NT2/D1 (cell line): ENCODE measurements at regions not wholly inside any gene's neighbourhood (a gene's known extent, or its start where the extent isn't known, plus 50 kb on each side); places are given as distances from the start of the nearest gene placed in this dataset.
"Not testable (repeated sequence)": the region's sequence is repeated elsewhere in the genome, so short reads cannot be mapped to it uniquely, and the experiment has no call there.

Experiments
- DNase-seq: peaks from one replicate; pipeline ENCODE4 v3.0.0-alpha.2; 2011; ENCODE audit warnings: low read depth, low spot score
- H3K27me3 ChIP-seq: 2 replicates; pipeline ENCODE4 v1.6.0; 2011; ENCODE audit warnings: mild to moderate bottlenecking; ENCODE audit not compliant: insufficient read length, insufficient read depth
- H3K36me3 ChIP-seq: 2 replicates; pipeline ENCODE4 v1.6.1; 2011; ENCODE audit warnings: mild to moderate bottlenecking, low read length, mixed read lengths; ENCODE audit not compliant: insufficient read depth, insufficient read length
- H3K4me1 ChIP-seq: 2 replicates; pipeline ENCODE4 v1.5.1; 2011; ENCODE audit not compliant: insufficient read depth, insufficient read length
- H3K4me3 ChIP-seq: 2 replicates; pipeline ENCODE4 v1.5.1; 2011; ENCODE audit warnings: low read depth; ENCODE audit not compliant: insufficient read length
- H3K9ac ChIP-seq: 2 replicates; pipeline ENCODE4 v1.6.0; 2011; ENCODE audit warnings: low read depth; ENCODE audit not compliant: insufficient read length
- H3K9me3 ChIP-seq: 2 replicates; pipeline ENCODE4 v1.5.1; 2011; ENCODE audit warnings: mild to moderate bottlenecking, low read length; ENCODE audit not compliant: insufficient read depth
- SUZ12 ChIP-seq: IDR thresholded peaks from 2 replicates; pipeline ENCODE4 v1.6.1; 2011; ENCODE audit not compliant: insufficient read length, insufficient read depth; ENCODE audit errors: extremely low read depth
- YY1 ChIP-seq: IDR thresholded peaks from 2 replicates; pipeline ENCODE4 v1.6.1; 2011; ENCODE audit not compliant: insufficient read length, insufficient read depth
- ZNF274 ChIP-seq: IDR thresholded peaks from 2 replicates; pipeline ENCODE4 v1.6.1; 2011; ENCODE audit warnings: mild to moderate bottlenecking, low read depth, low read length

DNA sequence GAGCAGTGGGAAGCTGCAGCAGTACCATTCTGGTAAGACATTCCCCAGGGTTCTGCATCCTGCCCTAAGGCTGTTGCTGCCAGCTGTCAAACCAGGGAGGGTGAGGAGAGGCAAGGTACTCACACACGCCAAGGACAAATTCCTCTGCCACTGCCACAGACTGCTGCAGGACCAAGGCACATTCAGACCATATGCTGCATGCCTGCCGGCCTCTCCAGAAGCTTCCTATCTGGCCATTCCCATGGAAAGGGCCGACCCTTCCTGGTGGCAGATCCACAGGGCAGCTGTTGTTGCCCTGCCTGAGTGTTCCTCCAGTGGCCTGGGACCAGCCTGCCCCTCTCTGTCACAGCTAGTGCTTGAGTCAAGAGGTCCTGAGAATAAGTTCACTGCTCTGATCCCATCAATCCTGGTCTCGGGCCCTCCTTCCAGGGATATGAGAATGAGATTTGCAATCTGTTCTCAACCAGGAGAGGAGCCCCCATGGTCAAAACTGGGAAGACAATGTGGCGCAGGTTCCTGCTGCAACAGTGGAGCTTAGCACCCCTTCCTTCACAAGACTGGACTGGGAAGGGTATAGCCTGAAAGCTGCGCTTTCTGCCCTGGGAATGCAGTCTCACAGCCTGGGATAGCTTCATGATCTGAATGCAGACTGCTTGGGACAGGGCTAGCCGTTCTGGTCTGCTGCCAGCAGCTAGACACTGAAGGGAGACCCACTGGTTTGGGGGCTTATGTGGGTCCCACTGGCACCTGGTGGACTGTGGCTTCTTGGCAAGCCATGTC, 342.5 kb upstream of the NDST3 start:
- Histone ChIP-seq H3K9me3 (no peaks in the 10 kb centered on the region), H3K9ac (no peak overlapping the region), H3K27me3 (no peaks in the 10 kb centered on the region), H3K4me3 (no peak overlapping the region), H3K4me1 (no peaks in the 10 kb centered on the region), H3K36me3 (no peaks in the 10 kb centered on the region)
- no peak for DNase-seq
- TF ChIP-seq YY1 (no peak), SUZ12 (no peak), ZNF274 (no peak)

DNA sequence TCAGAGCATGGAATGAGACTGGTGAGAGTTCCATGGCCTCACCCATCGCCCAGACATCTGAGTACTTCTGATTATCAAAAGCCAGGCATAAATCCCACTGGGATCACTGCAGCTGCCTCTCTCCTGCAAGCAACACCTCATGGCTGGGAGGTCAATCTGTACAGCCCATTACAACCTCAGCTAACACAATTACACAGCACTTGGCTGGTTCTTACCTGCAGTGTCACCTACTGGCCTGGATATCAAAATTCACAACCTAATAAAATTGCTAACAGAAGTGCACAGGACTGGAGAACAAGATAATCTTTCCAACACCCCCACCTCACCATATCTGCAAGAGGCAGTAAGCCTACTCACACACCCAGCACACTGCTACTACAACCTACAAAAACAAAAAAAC, 341.7 kb upstream of the NDST3 start:
- TF ChIP-seq ZNF274: no peak
- TF ChIP-seq SUZ12: no peak
- TF ChIP-seq YY1: no peak
- no peak for DNase-seq

DNA sequence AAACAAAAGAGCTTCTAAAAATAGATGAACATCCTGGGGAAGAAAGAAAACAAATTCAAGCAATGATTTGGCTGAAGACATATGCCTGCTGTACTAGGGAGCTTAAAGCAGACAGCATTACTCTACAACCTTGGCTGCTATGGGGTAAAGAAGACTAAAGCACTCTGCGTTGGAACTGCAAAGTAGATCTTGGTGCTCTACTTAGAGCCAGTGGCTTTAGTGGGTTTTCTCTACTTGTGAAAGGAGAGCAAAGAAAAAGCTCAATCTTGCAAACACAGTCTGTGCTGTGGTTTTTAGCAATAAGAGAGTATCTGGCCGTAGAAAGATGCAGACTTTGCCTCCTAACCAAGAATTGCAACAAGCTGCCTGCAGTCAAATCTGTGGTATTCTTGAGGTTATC, 334.7 kb upstream of the NDST3 start:
- DNase-seq: no peak
- Histone ChIP-seq H3K4me3 (no peak overlapping the region), H3K36me3 (no peaks in the 10 kb centered on the region), H3K4me1 (no peaks in the 10 kb centered on the region), H3K9ac (no peak overlapping the region), H3K27me3 (no peaks in the 10 kb centered on the region), H3K9me3 (no peaks in the 10 kb centered on the region)
- TF ChIP-seq SUZ12: no peak
- no peak for TF ChIP-seq ZNF274
- TF ChIP-seq YY1: no peak

More for the DNA sequence above, 341.7 kb upstream of the NDST3 start:
- H3K4me1 ChIP-seq: no peaks in the 10 kb centered on the region
- H3K27me3 ChIP-seq: no peaks in the 10 kb centered on the region
- no peak overlapping the region for H3K9ac ChIP-seq
- H3K4me3 ChIP-seq: no peak overlapping the region
- no peaks in the 10 kb centered on the region for H3K9me3 ChIP-seq
- no peaks in the 10 kb centered on the region for H3K36me3 ChIP-seq

DNA sequence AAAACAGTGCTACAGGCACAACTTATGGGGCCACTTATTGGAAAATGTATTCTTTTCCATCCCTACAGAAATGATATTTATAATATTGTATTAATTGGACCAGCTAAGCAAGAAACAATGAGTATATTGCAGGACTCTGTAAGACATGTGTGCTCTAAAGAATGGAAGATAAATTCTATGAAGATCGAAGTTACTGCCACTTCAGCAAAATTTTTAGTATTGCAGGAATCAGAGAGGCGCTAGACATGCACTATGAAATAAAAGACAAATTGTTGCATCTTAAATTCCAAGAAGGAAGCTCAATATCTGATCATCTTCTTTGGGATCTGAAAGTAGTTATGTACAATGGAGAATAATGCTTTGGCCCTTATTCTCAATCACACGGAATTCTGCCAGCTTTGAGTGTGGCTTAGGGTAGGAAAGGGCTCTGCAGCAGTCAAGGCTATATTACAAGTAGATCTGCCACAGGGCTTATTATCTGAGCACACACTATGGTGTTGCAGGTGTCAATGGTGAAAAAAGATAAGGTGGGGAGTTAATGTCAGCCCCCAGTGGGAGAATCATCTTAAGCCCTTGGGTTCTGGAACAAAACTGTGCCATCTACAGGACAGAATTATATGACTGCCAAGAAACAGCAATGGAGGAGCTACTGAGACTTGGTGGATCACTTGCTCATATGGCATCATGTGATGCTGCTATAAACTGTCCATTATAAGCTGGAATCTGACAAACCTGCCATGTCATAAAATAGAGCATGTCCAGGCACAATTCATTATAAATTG, 334.0 kb upstream of the NDST3 start:
- H3K36me3 ChIP-seq: no peaks in the 10 kb centered on the region
- no peak for DNase-seq
- H3K4me1 ChIP-seq: no peaks in the 10 kb centered on the region
- TF ChIP-seq YY1 (no peak), SUZ12 (no peak), ZNF274 (no peak)
- H3K9ac ChIP-seq: no peak overlapping the region
- no peaks in the 10 kb centered on the region for H3K27me3 ChIP-seq
- H3K4me3 ChIP-seq: no peak overlapping the region
- no peaks in the 10 kb centered on the region for H3K9me3 ChIP-seq

DNA sequence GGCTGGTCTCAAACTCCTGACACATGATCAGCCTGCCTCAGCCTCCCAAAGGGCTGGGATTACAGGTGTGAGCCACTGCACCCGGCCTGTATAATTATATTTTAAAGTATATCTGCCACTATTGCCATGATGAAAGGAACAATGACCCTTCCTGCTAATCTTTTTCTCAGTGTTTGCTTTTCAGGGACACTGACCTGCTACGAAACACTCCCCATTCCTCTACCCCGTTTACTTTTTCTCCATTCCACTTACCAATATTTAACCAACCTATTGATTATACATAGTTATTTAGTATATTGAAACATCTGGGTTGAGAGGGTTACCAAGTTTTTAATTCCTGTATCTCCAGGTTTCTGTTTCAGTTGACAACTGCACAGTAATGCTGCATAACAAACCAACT, 331.9 kb upstream of the NDST3 start:
- Histone ChIP-seq H3K4me3 (no peak overlapping the region), H3K36me3 (no peaks in the 10 kb centered on the region), H3K4me1 (no peaks in the 10 kb centered on the region), H3K9ac (no peak overlapping the region), H3K27me3 (no peaks in the 10 kb centered on the region), H3K9me3 (no peaks in the 10 kb centered on the region)
- DNase-seq: no peak
- TF ChIP-seq ZNF274: no peak
- TF ChIP-seq YY1: no peak
- no peak for TF ChIP-seq SUZ12

DNA sequence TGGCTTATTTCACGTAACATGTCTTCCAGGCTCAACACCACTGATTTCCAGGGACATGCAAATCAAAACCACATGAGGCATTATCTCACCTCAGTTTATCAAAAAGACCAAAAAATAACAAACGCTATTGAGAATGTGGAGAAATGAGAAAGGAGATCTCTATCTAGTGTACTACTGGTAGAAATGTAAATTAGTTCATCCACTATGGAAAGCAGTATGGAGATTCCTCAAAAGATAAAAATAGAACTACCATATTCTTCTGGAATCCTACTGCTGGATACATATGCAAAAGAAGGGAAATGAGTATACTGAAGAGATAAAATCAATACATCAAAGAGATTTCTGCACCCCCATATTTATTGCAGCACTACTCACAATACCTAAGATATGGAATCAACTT, 329.6 kb upstream of the NDST3 start:
- H3K9ac ChIP-seq: no peak overlapping the region
- no peaks in the 10 kb centered on the region for H3K36me3 ChIP-seq
- H3K27me3 ChIP-seq: no peaks in the 10 kb centered on the region
- H3K4me1 ChIP-seq: no peaks in the 10 kb centered on the region
- DNase-seq: no peak
- TF ChIP-seq SUZ12 (no peak), YY1 (no peak), ZNF274 (no peak)
- H3K9me3 ChIP-seq: no peaks in the 10 kb centered on the region
- H3K4me3 ChIP-seq: no peak overlapping the region

DNA sequence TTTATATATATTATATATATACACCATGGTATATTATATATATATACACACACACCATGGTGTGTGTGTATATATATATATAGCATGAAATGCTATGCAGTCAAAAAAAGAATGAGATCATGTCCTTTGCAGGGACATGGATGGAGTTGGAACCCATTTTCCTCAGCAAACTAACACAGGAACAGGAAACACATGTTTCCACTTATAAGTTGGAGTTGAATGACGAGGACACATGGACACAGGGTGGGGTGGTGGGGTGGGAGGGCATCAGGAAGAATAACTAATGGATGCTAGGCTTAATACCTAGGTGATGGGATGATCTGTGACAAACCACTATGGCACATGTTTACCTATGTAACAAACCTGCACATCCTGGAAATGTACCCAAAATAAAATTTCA, 293.6 kb upstream of the NDST3 start:
- no peak for TF ChIP-seq YY1
- TF ChIP-seq SUZ12: no peak
- no peak for TF ChIP-seq ZNF274
- DNase-seq: no peak

DNA sequence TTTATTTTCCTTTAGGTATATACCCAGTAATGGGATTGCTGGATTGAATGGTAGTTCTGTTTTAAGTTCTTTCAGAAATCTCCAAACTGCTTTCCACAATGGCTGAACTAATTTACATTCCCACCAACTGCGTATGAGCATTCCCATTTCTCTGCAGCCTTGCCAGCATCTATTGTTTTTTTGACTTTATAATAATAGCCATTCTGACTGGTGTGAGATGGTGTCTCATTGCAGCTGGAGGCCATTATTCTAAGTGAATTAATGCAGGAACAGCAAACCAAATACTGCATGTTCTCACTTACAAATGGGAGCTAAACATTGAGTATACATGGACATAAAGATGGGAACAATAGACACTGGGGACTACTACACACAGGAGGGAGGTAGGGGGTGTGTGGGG, 288.9 kb upstream of the NDST3 start:
- not testable (repeated sequence) for H3K4me1 ChIP-seq, DNase-seq

More for the DNA sequence above, 293.6 kb upstream of the NDST3 start:
- H3K9me3 ChIP-seq: no peaks in the 10 kb centered on the region
- H3K27me3 ChIP-seq: no peaks in the 10 kb centered on the region
- H3K36me3 ChIP-seq: no peaks in the 10 kb centered on the region
- H3K4me1 ChIP-seq: no peaks in the 10 kb centered on the region
- no peak overlapping the region for H3K4me3 ChIP-seq
- H3K9ac ChIP-seq: no peak overlapping the region

More for the DNA sequence above, 288.9 kb upstream of the NDST3 start:
- not testable (repeated sequence) for H3K9ac ChIP-seq, H3K36me3 ChIP-seq, H3K27me3 ChIP-seq, H3K4me3 ChIP-seq, H3K9me3 ChIP-seq
